GM12864 (cell line): ENCODE measurements at regions not wholly inside any gene's neighbourhood (a gene's known extent, or its start where the extent isn't known, plus 50 kb on each side); places are given as distances from the start of the nearest gene placed in this dataset.

ENCODE experiments used
- DNase-seq: peaks from one replicate; pipeline ENCODE4 v3.0.0-alpha.2; 2011; ENCODE audit warnings: low read depth
- H3K4me3 ChIP-seq: 2 replicates; pipeline ENCODE4 v1.5.1; 2011; ENCODE audit warnings: mild to moderate bottlenecking, low read depth, low read length, control low read depth
- CTCF ChIP-seq: IDR thresholded peaks from 2 replicates; pipeline ENCODE4 v1.5.1; 2011; ENCODE audit warnings: low read depth, mild to moderate bottlenecking, moderate library complexity, low read length, control low read depth, inconsistent platforms; ENCODE audit errors: missing control alignments

GRCh38 chr9:87067426-87067825, 120.1 kb upstream of the GAS1 start:
- TF ChIP-seq CTCF: no peak
- DNase-seq: no peak
- no peak overlapping the region for H3K4me3 ChIP-seq

GRCh38 chr9:87068177-87068840, 121.0 kb upstream of the GAS1 start:
- no peak for DNase-seq
- no peak for TF ChIP-seq CTCF
- H3K4me3 ChIP-seq: no peak overlapping the region

GRCh38 chr9:87069690-87070089, 122.4 kb upstream of the GAS1 start:
- no peak for TF ChIP-seq CTCF
- no peak for DNase-seq
- no peak overlapping the region for H3K4me3 ChIP-seq

- TF ChIP-seq CTCF: no peak
- no peak overlapping the region for H3K4me3 ChIP-seq
- DNase-seq: no peak
Measured at GRCh38 chr9:87070336-87070735, 123.0 kb upstream of the GAS1 start.

GRCh38 chr9:87071473-87071872, 124.2 kb upstream of the GAS1 start:
- TF ChIP-seq CTCF: no peak
- H3K4me3 ChIP-seq: no peak overlapping the region
- DNase-seq: no peak

- no peak overlapping the region for H3K4me3 ChIP-seq
- DNase-seq: no peak
- TF ChIP-seq CTCF: no peak
Measured at GRCh38 chr9:87073692-87074091, 126.4 kb upstream of the GAS1 start.

GRCh38 chr9:87075537-87075936, 128.2 kb upstream of the GAS1 start:
- no peak for TF ChIP-seq CTCF
- H3K4me3 ChIP-seq: no peak overlapping the region
- no peak for DNase-seq
